AG09319 (cell line): ENCODE measurements at regions not wholly inside any gene's neighbourhood (a gene's known extent, or its start where the extent isn't known, plus 50 kb on each side); places are given as distances from the start of the nearest gene placed in this dataset.

Experiments used
- DNase-seq: peaks from one replicate; pipeline ENCODE4 v3.0.0-alpha.2; 2010; ENCODE audit warnings: low read depth; ENCODE audit errors: extremely low read depth
- CTCF ChIP-seq: IDR thresholded peaks from 2 replicates; pipeline ENCODE4 v1.5.1; 2011; ENCODE audit warnings: low read depth, mild to moderate bottlenecking, inconsistent platforms, low read length, moderate library complexity

GRCh38 chr17:51443646-51444045, 183.3 kb downstream of the UTP18 start:
- no peak for DNase-seq
- no peak for TF ChIP-seq CTCF

GRCh38 chr17:51445946-51446345, 185.6 kb downstream of the UTP18 start:
- no peak for DNase-seq
- no peak for TF ChIP-seq CTCF

GRCh38 chr17:51454456-51454978, 194.2 kb downstream of the UTP18 start:
- no peak for TF ChIP-seq CTCF

GRCh38 chr17:51455211-51455610, 194.9 kb downstream of the UTP18 start:
- DNase-seq = no peak
- no peak for TF ChIP-seq CTCF

More at GRCh38 chr17:51454456-51454978, 194.2 kb downstream of the UTP18 start:
- no peak for DNase-seq

GRCh38 chr17:51455931-51456330, 195.6 kb downstream of the UTP18 start:
- no peak for TF ChIP-seq CTCF
- DNase-seq = no peak

- DNase-seq = no peak
- TF ChIP-seq CTCF = no peak
These were observed 196.6 kb downstream of the UTP18 start for GRCh38 chr17:51456942-51457341.

- peak; percentile 57 for TF ChIP-seq CTCF
- no peak for DNase-seq
These were observed 201.2 kb downstream of the UTP18 start for GRCh38 chr17:51461578-51462004.
